Astrocyte of the cerebellum (primary cell): ENCODE measurements at regions not wholly inside any gene's neighbourhood (a gene's known extent, or its start where the extent isn't known, plus 50 kb on each side); places are given as distances from the start of the nearest gene placed in this dataset.
"Not testable (repeated sequence)": the region's sequence is repeated elsewhere in the genome, so short reads cannot be mapped to it uniquely, and the experiment has no call there.

ENCODE experiments used
- DNase-seq: peaks from one replicate; pipeline ENCODE4 v3.0.0-alpha.2; 2011; ENCODE audit warnings: low read depth
- H3K4me3 ChIP-seq: 2 replicates; pipeline ENCODE4 v1.5.1; 2011; ENCODE audit warnings: mild to moderate bottlenecking, low read depth, low read length, moderate library complexity
- in situ Hi-C: cut with HindIII; loops from 2 replicates; pipeline ENCODE4 v1.10.0; 2017; ENCODE audit warnings: low sequenced_read_pairs
- TF ChIP-seq, protein P1 (sequence below): IDR thresholded peaks from 2 replicates; pipeline ENCODE4 v1.5.1; 2012; ENCODE audit warnings: low read length, low read depth, moderate library complexity, mild to moderate bottlenecking; ENCODE audit errors: missing control alignments

DNA sequence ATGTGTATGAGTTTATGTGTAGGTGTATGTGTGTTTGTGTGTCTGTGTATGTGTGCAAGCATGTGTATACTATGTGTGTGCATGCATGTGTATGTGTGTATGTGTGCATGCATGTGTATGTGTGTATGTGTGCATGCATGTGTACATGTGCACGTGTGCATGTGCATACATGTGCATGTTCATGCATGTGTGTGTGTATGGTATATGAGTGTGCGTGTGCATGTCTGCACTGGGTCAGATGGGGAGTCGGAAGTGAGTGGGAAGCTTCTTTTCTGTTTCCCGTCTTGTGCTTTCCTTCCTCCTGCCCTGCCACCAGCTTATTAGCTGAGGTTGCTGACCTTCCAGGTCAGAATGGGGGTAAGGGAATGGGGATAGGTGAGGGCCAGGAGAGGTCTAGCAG lies 174.7 kb downstream of the MAP2K4 start:
- in situ Hi-C loops: no loop called here
- TF ChIP-seq, protein P1, sequence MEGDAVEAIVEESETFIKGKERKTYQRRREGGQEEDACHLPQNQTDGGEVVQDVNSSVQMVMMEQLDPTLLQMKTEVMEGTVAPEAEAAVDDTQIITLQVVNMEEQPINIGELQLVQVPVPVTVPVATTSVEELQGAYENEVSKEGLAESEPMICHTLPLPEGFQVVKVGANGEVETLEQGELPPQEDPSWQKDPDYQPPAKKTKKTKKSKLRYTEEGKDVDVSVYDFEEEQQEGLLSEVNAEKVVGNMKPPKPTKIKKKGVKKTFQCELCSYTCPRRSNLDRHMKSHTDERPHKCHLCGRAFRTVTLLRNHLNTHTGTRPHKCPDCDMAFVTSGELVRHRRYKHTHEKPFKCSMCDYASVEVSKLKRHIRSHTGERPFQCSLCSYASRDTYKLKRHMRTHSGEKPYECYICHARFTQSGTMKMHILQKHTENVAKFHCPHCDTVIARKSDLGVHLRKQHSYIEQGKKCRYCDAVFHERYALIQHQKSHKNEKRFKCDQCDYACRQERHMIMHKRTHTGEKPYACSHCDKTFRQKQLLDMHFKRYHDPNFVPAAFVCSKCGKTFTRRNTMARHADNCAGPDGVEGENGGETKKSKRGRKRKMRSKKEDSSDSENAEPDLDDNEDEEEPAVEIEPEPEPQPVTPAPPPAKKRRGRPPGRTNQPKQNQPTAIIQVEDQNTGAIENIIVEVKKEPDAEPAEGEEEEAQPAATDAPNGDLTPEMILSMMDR: no peak
- H3K4me3 ChIP-seq: no peak overlapping the region
- DNase-seq: no peak

DNA sequence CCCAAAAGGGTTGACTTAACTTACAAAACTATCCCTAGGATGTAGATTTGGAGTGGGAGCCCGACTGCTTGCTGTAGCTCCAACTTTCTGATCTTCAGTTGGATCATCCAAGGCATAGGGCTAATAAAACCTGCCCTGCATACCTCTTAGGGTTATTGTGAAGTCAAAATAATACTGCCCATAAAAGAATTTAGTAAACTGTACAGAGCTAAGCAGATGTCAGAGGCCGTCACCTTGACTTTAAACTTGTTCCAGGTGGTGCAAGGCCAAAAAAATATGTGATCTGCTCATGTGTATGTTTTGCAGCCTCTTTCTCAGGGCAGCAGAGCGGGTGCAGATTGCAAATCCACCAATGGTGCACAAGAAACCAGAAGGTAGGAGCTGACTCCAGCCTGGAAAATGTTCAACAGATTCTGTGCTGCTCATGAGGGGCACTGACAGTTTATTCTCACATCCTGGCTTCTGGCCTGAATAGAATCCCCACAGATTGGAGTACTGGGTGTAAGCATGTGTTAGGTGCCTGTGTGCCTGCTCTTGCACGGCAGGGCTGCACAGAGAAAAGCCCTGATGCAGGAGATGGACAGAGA lies 180.7 kb downstream of the MAP2K4 start:
- in situ Hi-C loops: no loop called here
- TF ChIP-seq, protein P1: no peak
- no peak for DNase-seq

DNA sequence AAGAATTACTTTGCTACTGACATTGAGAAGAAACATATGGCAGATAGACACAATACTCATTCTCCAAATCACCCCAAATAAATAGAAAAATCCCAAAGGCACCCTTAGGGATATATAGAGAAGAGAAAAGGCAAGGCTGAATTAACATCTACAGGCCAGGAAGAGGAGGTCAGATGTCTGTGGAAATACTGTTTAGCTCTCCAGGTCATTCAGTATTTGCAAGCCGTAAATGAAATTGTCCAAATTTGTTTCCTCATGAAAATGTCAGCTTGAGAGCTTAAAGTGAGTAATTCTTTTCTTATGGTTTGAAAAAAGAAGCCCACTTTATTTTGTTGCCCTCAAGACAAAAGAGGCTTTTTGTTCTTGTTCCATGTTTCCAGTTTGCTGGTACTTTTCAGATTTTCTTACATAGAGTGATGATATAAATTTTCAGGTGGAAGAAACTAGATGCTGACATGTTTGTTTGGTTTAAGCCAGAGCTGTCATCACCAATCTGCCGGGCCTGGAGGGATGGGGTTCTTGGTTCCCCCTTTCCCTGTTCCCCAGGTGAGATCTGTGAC lies 189.0 kb downstream of the MAP2K4 start:
- no peak overlapping the region for H3K4me3 ChIP-seq
- in situ Hi-C loops: no loop called here
- DNase-seq: no peak
- TF ChIP-seq, protein P1: no peak

More for the DNA sequence above, 180.7 kb downstream of the MAP2K4 start:
- no peak overlapping the region for H3K4me3 ChIP-seq

DNA sequence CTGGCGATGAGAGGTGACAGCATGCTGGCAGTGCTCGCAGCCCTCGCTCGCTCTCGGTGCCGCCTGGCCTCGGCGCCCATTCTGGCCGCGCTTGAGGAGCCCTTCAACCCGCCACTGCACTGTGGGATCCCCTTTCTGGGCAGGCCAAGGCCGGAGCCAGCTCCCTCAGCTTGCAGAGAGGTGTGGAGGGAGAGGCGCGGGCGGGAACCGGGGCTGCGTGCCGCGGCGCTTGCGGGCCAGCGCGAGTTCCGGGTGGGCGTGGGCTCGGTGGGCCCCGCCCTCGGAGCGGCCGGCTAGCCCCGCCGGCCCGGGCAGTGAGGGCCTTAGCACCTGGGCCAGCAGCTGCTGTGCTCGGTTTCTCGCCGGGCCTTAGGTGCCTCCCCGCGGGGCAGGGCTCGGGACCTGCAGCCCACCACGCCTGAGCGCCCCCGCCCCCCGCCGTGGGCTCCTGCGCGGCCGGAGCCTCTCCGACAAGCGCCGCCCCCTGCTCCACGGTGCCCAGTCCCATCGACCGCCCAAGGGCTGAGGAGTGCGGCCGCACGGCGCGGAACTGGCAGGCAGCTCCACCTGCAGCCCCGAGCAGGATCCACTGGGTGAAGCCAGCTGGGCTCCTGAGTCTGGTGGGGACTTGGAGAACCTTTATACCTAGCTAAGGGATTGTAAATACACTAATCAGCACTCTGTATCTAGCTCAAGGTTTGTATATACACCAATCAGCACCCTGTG lies 200.2 kb downstream of the MAP2K4 start:
- H3K4me3 ChIP-seq, in situ Hi-C loops, DNase-seq: not testable (repeated sequence)

DNA sequence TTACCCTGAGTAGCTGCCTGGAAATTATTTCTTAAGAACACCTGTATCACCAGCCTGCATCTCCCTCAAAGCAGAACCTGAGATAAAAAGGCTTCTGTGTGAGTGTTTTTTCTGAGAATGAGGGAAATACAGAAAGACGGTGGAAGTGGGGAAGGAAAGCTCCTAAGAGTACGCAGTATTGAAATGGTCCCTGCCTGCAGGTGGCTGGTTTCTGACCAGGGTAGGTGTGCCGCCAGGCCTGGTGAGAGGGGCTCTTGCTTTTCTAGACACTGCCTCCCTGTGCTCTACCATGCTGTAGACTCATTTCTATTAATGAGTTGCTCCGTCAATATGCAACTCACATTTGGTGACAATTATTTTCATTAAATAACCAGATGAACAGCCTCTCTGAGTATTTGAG lies 201.7 kb downstream of the MAP2K4 start:
- in situ Hi-C loops: no loop called here
- H3K4me3 ChIP-seq: no peak overlapping the region
- TF ChIP-seq, protein P1: no peak
- no peak for DNase-seq

DNA sequence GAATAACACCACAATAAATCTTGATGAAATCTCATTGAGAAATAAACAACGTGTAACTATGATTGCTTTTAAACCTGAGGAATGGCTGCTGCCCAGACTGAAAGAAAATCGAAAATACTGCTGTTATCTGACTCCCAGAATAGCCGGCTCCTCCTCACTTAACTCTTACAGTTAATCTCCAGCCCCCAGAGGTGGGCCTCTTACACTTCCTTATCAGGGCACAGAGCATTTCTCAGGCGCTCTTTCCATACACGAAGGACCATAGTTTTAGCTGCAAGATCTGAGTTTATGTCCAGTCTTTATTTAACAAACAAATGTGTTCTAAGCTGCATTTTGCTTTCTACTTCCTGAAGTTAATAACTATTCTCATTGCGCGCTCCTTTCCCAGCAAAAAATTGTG lies 206.9 kb downstream of the MAP2K4 start:
- TF ChIP-seq, protein P1: no peak
- in situ Hi-C loops: no loop called here
- no peak overlapping the region for H3K4me3 ChIP-seq
- DNase-seq: no peak

DNA sequence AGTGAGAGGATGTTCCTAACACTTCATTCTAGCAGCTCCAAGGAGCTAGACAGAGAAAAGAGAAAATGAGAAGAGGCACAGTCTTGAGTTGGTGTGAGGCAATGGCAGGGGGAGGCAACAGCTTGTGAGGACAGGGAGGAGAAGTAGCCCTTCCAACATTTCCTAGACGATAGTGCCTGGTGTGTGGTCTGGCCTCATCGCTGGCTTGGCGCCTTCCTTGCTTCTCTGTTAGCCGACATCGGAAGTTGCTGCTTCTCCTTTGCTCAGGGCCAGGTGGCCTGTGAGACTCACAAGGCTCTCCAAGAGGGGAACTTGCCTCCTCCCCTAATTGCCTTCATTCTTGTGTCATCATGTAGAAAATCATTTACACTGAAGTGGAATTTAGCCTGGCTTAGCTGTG lies 208.7 kb downstream of the MAP2K4 start:
- TF ChIP-seq, protein P1: no peak
- in situ Hi-C loops: no loop called here
- H3K4me3 ChIP-seq: no peak overlapping the region
- DNase-seq: no peak
